ENCODE measurements at regions not wholly inside any gene's neighbourhood (a gene's known extent, or its start where the extent isn't known, plus 50 kb on each side); places are given as distances from the start of the nearest gene placed in this dataset.

DNA sequence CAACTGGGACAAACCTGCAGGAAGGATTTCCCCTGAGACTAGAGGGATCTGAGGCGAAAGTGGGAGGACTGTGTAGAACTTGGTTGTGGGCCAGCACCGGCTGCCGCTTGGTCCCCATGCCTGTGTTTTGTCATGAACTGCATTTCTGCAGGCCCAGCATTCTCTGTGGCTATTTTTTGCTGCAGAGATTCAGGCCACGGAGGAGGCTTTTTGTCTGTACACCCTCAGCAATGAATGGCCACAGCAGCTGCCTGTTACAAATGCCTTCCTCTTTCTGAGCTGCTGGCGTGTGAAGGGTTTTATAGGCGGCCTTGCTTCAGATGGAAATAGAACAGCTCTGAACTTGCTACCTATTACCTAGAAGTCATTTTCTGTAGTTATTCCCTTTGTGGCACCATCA is 164.4 kb downstream of the SH2D4B start:
- TF ChIP-seq NFIC (IDR thresholded peaks at IDR 0.05), result no peak
- TF ChIP-seq, protein P1, sequence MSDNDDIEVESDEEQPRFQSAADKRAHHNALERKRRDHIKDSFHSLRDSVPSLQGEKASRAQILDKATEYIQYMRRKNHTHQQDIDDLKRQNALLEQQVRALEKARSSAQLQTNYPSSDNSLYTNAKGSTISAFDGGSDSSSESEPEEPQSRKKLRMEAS (IDR thresholded peaks at IDR 0.05), result no peak
- TF ChIP-seq RAD21 (IDR thresholded peaks at IDR 0.05; ENCODE audit: low read depth), result no peak
- TF ChIP-seq TAF1 (IDR thresholded peaks at IDR 0.05; ENCODE audit: low read depth), result no peak

Data from Ishikawa (cell line).